ENCODE measurements at regions not wholly inside any gene's neighbourhood (a gene's known extent, or its start where the extent isn't known, plus 50 kb on each side); places are given as distances from the start of the nearest gene placed in this dataset.
"Not testable (repeated sequence)": the region's sequence is repeated elsewhere in the genome, so short reads cannot be mapped to it uniquely, and the experiment has no call there.

DNA sequence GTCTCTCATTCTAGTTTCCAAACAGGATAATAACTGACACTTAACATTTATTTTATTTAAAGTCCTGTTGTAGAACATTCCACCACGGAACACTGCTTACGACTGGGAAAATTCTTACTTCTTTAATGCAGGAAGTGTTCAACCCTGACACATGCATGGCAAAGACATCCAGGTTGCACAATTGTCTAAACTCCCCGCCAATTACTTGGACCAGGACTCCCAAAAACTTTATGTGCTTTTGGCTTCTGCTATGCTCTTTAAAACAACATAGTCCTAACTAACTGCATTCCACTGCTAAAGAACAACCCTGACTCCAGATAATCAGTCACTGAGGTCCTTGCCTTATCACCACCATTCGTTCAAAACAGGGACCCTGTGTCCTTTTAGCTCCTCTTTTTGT, 995.8 kb downstream of the LTN1 start:
- not testable (repeated sequence) for TF ChIP-seq EZH2 (IDR thresholded peaks at IDR 0.05; ENCODE audit: insufficient read depth, poor library complexity, severe bottlenecking); EZH2phosphoT487 (IDR thresholded peaks at IDR 0.05; ENCODE audit: insufficient read depth, low read depth)

All from GM23248 (cell line).